Liver (tissue), 8 donors: ENCODE measurements at regions not wholly inside any gene's neighbourhood (a gene's known extent, or its start where the extent isn't known, plus 50 kb on each side); places are given as distances from the start of the nearest gene placed in this dataset.

Experiments
- DNase-seq: peaks from one replicate; pipeline ENCODE4 v3.0.0-alpha.2; 2017; ENCODE audit warnings: low spot score
- H3K27ac ChIP-seq, 2 donors: one replicate each; pipeline ENCODE4 v1.7.0; 2013; ENCODE audit warnings: inconsistent platforms in 2 of 2, low read length in 2 of 2, control low read depth in 1 of 2, low read depth in 1 of 2, mild to moderate bottlenecking in 1 of 2
- H3K27me3 ChIP-seq, 4 donors: one replicate each; pipeline versions ENCODE4 v1.6.1 to v1.7.0; 2013; ENCODE audit warnings: low read length in 3 of 4, inconsistent platforms in 1 of 4, mild to moderate bottlenecking in 1 of 4, moderate library complexity in 1 of 4; ENCODE audit not compliant: control insufficient read depth in 4 of 4, insufficient read depth in 4 of 4
- H3K36me3 ChIP-seq, 4 donors: one replicate each; pipeline versions ENCODE4 v1.6.1 to v1.7.0; 2013; ENCODE audit warnings: low read length in 3 of 4, mild to moderate bottlenecking in 3 of 4, low read depth in 1 of 4, moderate library complexity in 1 of 4; ENCODE audit not compliant: control insufficient read depth in 4 of 4, insufficient read depth in 3 of 4
- H3K4me1 ChIP-seq, 4 donors: one replicate each; pipeline versions ENCODE4 v1.6.1 to v1.7.0; 2013; ENCODE audit warnings: low read length in 3 of 4, mild to moderate bottlenecking in 3 of 4, moderate library complexity in 1 of 4; ENCODE audit not compliant: control insufficient read depth in 4 of 4, insufficient read depth in 4 of 4
- H3K4me3 ChIP-seq, 3 donors: one replicate each; pipeline versions ENCODE4 v1.6.1 to v1.7.0; 2013; ENCODE audit warnings: low read length in 3 of 3, control low read depth in 1 of 3, low read depth in 1 of 3, mild to moderate bottlenecking in 1 of 3
- H3K9ac ChIP-seq, 2 donors: one replicate each; pipeline ENCODE4 v1.7.0; 2013; ENCODE audit warnings: low read length in 2 of 2, mild to moderate bottlenecking in 2 of 2, moderate library complexity in 2 of 2, control low read depth in 1 of 2, low read depth in 1 of 2
- H3K9me3 ChIP-seq, 4 donors: one replicate each; pipeline versions ENCODE4 v1.6.1 to v1.7.0; 2013; ENCODE audit warnings: low read length in 3 of 4; ENCODE audit not compliant: control insufficient read depth in 4 of 4
- CTCF ChIP-seq: fragments of 150-350 bp; IDR thresholded peaks from 2 replicates; pipeline ENCODE4 v1.5.1; 2017; ENCODE audit warnings: improper control_type of control experiment, low read depth, low read length; ENCODE audit not compliant: missing input control
- EGR1 ChIP-seq, 2 donors: IDR thresholded peaks; 2 replicates each; pipeline ENCODE4 v1.6.1; 2016 to 2018; ENCODE audit warnings: antibody characterized with exemption in 2 of 2, low read depth in 2 of 2
- FOXA2 ChIP-seq: IDR thresholded peaks from 2 replicates; pipeline ENCODE4 v1.6.1; 2016; ENCODE audit warnings: antibody characterized with exemption
- GABPA ChIP-seq, 2 donors: IDR thresholded peaks in 1 of 2; conservative IDR thresholded peaks in 1 of 2; 2 replicates each; pipeline ENCODE4 v1.6.1; 2016; ENCODE audit warnings: antibody characterized with exemption in 2 of 2, mild to moderate bottlenecking in 1 of 2, moderate library complexity in 1 of 2
- HNF4A ChIP-seq, 2 donors: conservative IDR thresholded peaks; 2 replicates each; pipeline ENCODE4 v1.6.1; 2016; ENCODE audit warnings: antibody characterized with exemption in 2 of 2, mild to moderate bottlenecking in 2 of 2
- NR2F2 ChIP-seq: IDR thresholded peaks from 2 replicates; pipeline ENCODE4 v1.6.1; 2016; ENCODE audit warnings: antibody characterized with exemption
- REST ChIP-seq: IDR thresholded peaks from 2 replicates; pipeline ENCODE4 v1.6.1; 2016; ENCODE audit warnings: antibody characterized with exemption, mild to moderate bottlenecking
- RXRA ChIP-seq, 2 donors: IDR thresholded peaks; 2 replicates each; pipeline ENCODE4 v1.6.1; 2017 to 2018; ENCODE audit warnings: antibody characterized with exemption in 2 of 2, mild to moderate bottlenecking in 1 of 2
- TAF1 ChIP-seq: conservative IDR thresholded peaks from 2 replicates; pipeline ENCODE4 v1.6.1; 2016; ENCODE audit warnings: antibody characterized with exemption, mild to moderate bottlenecking
- ZBTB33 ChIP-seq: IDR thresholded peaks from 2 replicates; pipeline ENCODE4 v1.6.1; 2016; ENCODE audit warnings: antibody characterized with exemption
- WGBS: extraction: QIAGEN DNeasy Blood & Tissue Kit; methylation state at CpG from one replicate; pipeline ENCODE4 v1.1.7; 2013; 5-methylcytosine and 5-hydroxymethylcytosine counted together
- TF ChIP-seq, protein P1 (sequence below): IDR thresholded peaks from 2 replicates; pipeline ENCODE4 v1.6.1; 2016; ENCODE audit warnings: antibody characterized with exemption
- donor health status: healthy.
- donor health status: healthy.
- donor health status: healthy.
- donor health status: healthy.
- donor health status: healthy.

- TF ChIP-seq REST (no peak), GABPA (IDR thresholded peaks at IDR 0.05 in 1 of 2, conservative IDR thresholded peaks at IDR 0.05 in 1 of 2) (no peak), RXRA (IDR thresholded peaks at IDR 0.05) (no peak)
- TF ChIP-seq, protein P1, sequence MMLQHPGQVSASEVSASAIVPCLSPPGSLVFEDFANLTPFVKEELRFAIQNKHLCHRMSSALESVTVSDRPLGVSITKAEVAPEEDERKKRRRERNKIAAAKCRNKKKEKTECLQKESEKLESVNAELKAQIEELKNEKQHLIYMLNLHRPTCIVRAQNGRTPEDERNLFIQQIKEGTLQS, result no peak
Measured at GRCh38 chr20:39211060-39211748, 249.1 kb downstream of the DHX35 start (continued).

DNA sequence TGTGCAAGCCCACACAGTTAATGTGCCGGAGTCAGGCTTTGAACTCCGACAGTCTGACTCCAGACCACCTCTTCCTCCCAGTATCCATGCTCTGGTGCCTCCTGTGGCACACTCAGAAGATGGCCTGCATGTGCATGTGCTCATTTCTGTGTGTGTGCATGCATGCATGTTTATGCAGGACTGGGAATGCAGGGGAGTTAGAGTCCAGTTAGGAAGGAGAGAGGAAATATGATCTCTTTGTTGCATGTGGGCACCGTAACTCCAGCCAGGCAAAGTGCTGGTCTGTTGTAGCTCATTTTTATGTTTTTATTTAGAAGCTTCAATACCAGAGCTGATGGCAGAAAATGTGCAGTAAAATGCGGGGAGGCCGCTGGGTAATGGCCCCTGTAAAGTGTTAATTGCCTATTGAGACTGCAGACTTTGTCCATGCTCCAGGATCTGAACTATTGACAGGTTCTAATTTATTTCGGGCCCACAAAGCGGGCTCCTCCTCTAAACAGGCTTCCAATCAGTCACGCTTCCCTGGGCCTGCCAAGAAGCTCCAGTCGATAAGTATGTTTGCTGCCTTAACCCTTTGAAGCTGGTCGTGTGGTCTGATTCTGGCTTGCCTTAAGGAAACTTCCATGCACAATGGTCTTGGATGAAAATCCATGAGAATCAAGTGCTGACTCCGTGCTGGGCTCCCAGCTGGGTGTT, 248.3 kb downstream of the DHX35 start:
- Histone ChIP-seq H3K27ac (no peak overlapping the region), H3K27me3 (no peaks in the 10 kb centered on the region), H3K9ac (no peak overlapping the region), H3K36me3 (no peaks in the 10 kb centered on the region), H3K9me3 (no peaks in the 10 kb centered on the region), H3K4me1 (peaks cover 4 to 30% (median 18%) of the 10 kb centered on the region in 4 donors), H3K4me3 (no peak overlapping the region)
- TF ChIP-seq CTCF (no peak), HNF4A (conservative IDR thresholded peaks at IDR 0.05) (peak in 1 of 2 donors; percentile 32), ZBTB33 (no peak), RXRA (IDR thresholded peaks at IDR 0.05) (peak in 1 of 2 donors; percentile 5), GABPA (IDR thresholded peaks at IDR 0.05 in 1 of 2, conservative IDR thresholded peaks at IDR 0.05 in 1 of 2) (no peak), FOXA2 (no peak), TAF1 (no peak), REST (no peak), NR2F2 (no peak), EGR1 (IDR thresholded peaks at IDR 0.05; ENCODE audit: low read depth in 2 of 2) (no peak)
- TF ChIP-seq, protein P1, result no peak
- WGBS, result 39% methylated on average over 11 of the region's 11 CpGs
- no peak for DNase-seq
